ENCODE measurements at regions not wholly inside any gene's neighbourhood (a gene's known extent, or its start where the extent isn't known, plus 50 kb on each side); places are given as distances from the start of the nearest gene placed in this dataset.

DNA sequence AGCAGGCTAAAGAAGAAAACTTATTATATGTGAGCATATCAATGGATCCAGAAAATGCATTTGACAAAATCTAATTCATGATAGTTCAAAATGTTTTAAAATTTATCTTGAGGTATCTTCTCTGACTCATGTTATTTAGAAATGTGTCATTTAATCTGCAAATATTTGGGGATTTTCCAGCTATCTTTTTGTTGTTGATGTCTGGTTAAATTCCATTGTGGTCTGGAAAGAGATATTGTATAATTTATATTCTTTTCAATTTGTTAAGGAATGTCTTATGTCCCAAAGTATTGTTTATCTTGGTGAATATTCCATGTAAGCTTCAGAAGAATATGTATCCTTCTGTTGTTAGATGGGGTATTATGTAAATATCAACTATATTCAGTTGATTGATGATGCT lies 942.5 kb downstream of the KCNMA1 start:
- TF ChIP-seq, protein P1, sequence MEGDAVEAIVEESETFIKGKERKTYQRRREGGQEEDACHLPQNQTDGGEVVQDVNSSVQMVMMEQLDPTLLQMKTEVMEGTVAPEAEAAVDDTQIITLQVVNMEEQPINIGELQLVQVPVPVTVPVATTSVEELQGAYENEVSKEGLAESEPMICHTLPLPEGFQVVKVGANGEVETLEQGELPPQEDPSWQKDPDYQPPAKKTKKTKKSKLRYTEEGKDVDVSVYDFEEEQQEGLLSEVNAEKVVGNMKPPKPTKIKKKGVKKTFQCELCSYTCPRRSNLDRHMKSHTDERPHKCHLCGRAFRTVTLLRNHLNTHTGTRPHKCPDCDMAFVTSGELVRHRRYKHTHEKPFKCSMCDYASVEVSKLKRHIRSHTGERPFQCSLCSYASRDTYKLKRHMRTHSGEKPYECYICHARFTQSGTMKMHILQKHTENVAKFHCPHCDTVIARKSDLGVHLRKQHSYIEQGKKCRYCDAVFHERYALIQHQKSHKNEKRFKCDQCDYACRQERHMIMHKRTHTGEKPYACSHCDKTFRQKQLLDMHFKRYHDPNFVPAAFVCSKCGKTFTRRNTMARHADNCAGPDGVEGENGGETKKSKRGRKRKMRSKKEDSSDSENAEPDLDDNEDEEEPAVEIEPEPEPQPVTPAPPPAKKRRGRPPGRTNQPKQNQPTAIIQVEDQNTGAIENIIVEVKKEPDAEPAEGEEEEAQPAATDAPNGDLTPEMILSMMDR (IDR thresholded peaks at IDR 0.05) = no peak
- no peak for TF ChIP-seq POLR2A (IDR thresholded peaks at IDR 0.05)

Measured in body of pancreas (tissue), 4 donors.